Fibroblast of lung (primary cell): ENCODE measurements at regions not wholly inside any gene's neighbourhood (a gene's known extent, or its start where the extent isn't known, plus 50 kb on each side); places are given as distances from the start of the nearest gene placed in this dataset.

Source experiments
- DNase-seq, 2 donors: peaks; one replicate each; pipeline versions ENCODE4 v3.0.0 to v3.0.0-alpha.2; 2010; ENCODE audit warnings: low read depth in 2 of 2
- H2AFZ ChIP-seq: 2 replicates; pipeline ENCODE4 v1.5.1; 2012; ENCODE audit warnings: low read length, control low read depth, inconsistent platforms
- H3K27ac ChIP-seq: 2 replicates; pipeline ENCODE4 v1.5.1; 2011; ENCODE audit warnings: low read length, control low read depth; ENCODE audit not compliant: insufficient read depth
- H3K27me3 ChIP-seq: 2 replicates; pipeline ENCODE4 v1.5.1; 2011; ENCODE audit warnings: mild to moderate bottlenecking, low read length; ENCODE audit not compliant: control insufficient read depth, insufficient read depth
- H3K36me3 ChIP-seq: 2 replicates; pipeline ENCODE4 v1.5.1; 2011; ENCODE audit warnings: low read length; ENCODE audit not compliant: control insufficient read depth, insufficient read depth
- H3K4me1 ChIP-seq: 2 replicates; pipeline ENCODE4 v1.5.1; 2011; ENCODE audit warnings: low read length; ENCODE audit not compliant: control insufficient read depth, insufficient read depth; ENCODE audit errors: extremely low read depth
- H3K4me2 ChIP-seq: 2 replicates; pipeline ENCODE4 v1.5.1; 2011; ENCODE audit warnings: low read length, control low read depth; ENCODE audit not compliant: insufficient read depth; ENCODE audit errors: extremely low read depth
- H3K4me3 ChIP-seq, 4 experiments: fragments of 200-600 bp in 1 of 4; sonication (generic) in 1 of 4; replicated peaks in 1 of 4; 2 replicates each; pipeline ENCODE4 v1.5.1; 2011 to 2016; ENCODE audit warnings: low read length in 4 of 4, low read depth in 3 of 4, mild to moderate bottlenecking in 3 of 4, control low read depth in 2 of 4, inconsistent platforms in 1 of 4, mixed read lengths in 1 of 4; ENCODE audit not compliant: insufficient read depth in 1 of 4; ENCODE audit errors: control extremely low read depth in 1 of 4
- H3K79me2 ChIP-seq: 2 replicates; pipeline ENCODE4 v1.5.1; 2012; ENCODE audit warnings: mild to moderate bottlenecking, low read length, inconsistent platforms; ENCODE audit not compliant: control insufficient read depth, insufficient read depth
- H3K9ac ChIP-seq: 2 replicates; pipeline ENCODE4 v1.5.1; 2011; ENCODE audit warnings: mild to moderate bottlenecking, low read length, control low read depth; ENCODE audit not compliant: insufficient read depth
- H3K9me3 ChIP-seq: 2 replicates; pipeline ENCODE4 v1.5.1; 2012; ENCODE audit warnings: low read depth, low read length; ENCODE audit not compliant: control insufficient read depth, insufficient read depth
- H4K20me1 ChIP-seq: 2 replicates; pipeline ENCODE4 v1.5.1; 2011; ENCODE audit warnings: low read length; ENCODE audit not compliant: control insufficient read depth, insufficient read depth; ENCODE audit errors: extremely low read depth
- EZH2 ChIP-seq: IDR thresholded peaks from 2 replicates; pipeline ENCODE4 v1.5.1; 2012; ENCODE audit warnings: low read length, control low read depth, mild to moderate bottlenecking; ENCODE audit errors: missing control alignments
- TF ChIP-seq, protein P1 (sequence below), 2 donors: IDR thresholded peaks in 1 of 2; conservative IDR thresholded peaks in 1 of 2; 1 replicate in 1 of 2; 2 replicates in 1 of 2; pipeline ENCODE4 v1.5.1; 2011 to 2012; ENCODE audit warnings: low read length in 2 of 2, control low read depth in 1 of 2, inconsistent platforms in 1 of 2, low read depth in 1 of 2, mild to moderate bottlenecking in 1 of 2

DNA sequence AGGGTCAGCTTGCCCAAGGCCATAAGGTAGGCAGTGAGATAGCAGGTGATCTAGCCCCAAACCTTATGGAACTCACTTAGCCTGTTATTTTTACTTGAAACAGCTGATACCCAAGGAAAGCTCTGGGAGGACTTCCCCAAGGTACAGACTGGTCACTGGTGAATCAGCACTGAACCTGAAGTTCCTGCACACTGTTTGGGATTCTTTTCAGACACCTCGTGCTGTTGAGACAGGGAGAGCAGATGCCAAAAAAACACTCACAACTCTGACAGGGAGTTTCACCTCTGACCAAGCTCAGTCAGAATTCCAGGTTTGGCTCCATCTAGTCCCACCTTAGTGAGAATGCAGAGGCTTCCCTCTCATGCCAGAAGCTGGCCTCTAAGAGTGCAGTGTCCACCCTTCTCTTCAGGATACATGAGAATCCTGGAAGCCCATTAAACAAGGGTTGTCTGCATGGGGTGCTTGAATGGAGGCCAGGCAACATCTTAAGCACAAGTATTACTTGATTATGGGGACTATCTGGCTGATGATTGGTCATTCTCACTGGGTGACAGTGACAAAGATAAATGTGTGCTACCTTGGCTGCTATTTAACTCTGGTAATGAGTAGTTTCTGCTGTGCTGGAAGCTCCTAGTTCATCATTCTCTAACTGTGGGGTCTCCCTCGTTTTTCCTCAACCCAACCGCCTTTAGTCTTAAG lies 122.8 kb upstream of the SLIT3 start:
- DNase-seq: peak in 1 of 2 donors; percentile 25
- Histone ChIP-seq H4K20me1 (no peaks in the 10 kb centered on the region), H3K27ac (no peak overlapping the region), H3K4me2 (no peak overlapping the region), H2AFZ (no peak overlapping the region), H3K4me1 (no peaks in the 10 kb centered on the region), H3K9ac (no peak overlapping the region), H3K79me2 (no peaks in the 10 kb centered on the region), H3K27me3 (no peaks in the 10 kb centered on the region), H3K9me3 (no peaks in the 10 kb centered on the region), H3K4me3 (no peak overlapping the region), H3K36me3 (no peaks in the 10 kb centered on the region)
- no peak for TF ChIP-seq EZH2
- TF ChIP-seq, protein P1, sequence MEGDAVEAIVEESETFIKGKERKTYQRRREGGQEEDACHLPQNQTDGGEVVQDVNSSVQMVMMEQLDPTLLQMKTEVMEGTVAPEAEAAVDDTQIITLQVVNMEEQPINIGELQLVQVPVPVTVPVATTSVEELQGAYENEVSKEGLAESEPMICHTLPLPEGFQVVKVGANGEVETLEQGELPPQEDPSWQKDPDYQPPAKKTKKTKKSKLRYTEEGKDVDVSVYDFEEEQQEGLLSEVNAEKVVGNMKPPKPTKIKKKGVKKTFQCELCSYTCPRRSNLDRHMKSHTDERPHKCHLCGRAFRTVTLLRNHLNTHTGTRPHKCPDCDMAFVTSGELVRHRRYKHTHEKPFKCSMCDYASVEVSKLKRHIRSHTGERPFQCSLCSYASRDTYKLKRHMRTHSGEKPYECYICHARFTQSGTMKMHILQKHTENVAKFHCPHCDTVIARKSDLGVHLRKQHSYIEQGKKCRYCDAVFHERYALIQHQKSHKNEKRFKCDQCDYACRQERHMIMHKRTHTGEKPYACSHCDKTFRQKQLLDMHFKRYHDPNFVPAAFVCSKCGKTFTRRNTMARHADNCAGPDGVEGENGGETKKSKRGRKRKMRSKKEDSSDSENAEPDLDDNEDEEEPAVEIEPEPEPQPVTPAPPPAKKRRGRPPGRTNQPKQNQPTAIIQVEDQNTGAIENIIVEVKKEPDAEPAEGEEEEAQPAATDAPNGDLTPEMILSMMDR (conservative IDR thresholded peaks at IDR 0.05 in 1 of 2, IDR thresholded peaks at IDR 0.05 in 1 of 2; ENCODE audit: low read depth in 1 of 2, low read length in 2 of 2): no peak

DNA sequence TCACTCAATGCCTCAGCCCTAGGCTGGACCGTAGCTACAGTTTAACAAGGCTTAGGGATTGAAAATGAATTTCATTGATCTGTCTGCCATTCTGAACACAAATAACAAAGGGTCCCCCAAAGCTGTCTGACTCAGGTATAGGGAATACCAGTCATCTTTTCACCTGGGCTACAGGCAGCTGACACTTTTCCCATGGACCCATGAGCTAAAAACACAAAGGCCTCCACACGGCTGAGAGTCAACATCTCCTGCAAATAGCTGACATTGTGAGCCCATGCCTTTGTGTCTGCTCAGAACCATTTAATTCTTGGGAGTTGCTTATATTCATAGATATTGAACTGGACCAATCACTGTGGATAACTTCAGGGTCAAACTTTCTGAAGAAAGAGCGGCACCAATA lies 121.1 kb upstream of the SLIT3 start:
- no peak overlapping the region for H2AFZ ChIP-seq
- H3K4me3 ChIP-seq: no peak overlapping the region
- no peaks in the 10 kb centered on the region for H3K9me3 ChIP-seq
- DNase-seq: no peak
- no peak overlapping the region for H3K4me2 ChIP-seq
- no peak overlapping the region for H3K27ac ChIP-seq
- no peaks in the 10 kb centered on the region for H3K36me3 ChIP-seq
- no peaks in the 10 kb centered on the region for H3K27me3 ChIP-seq
- no peaks in the 10 kb centered on the region for H3K79me2 ChIP-seq
- no peak for TF ChIP-seq EZH2
- TF ChIP-seq, protein P1 (conservative IDR thresholded peaks at IDR 0.05 in 1 of 2, IDR thresholded peaks at IDR 0.05 in 1 of 2; ENCODE audit: low read depth in 1 of 2, low read length in 2 of 2): no peak
- no peaks in the 10 kb centered on the region for H4K20me1 ChIP-seq
- peaks cover 2% of the 10 kb centered on the region for H3K4me1 ChIP-seq
- H3K9ac ChIP-seq: no peak overlapping the region

DNA sequence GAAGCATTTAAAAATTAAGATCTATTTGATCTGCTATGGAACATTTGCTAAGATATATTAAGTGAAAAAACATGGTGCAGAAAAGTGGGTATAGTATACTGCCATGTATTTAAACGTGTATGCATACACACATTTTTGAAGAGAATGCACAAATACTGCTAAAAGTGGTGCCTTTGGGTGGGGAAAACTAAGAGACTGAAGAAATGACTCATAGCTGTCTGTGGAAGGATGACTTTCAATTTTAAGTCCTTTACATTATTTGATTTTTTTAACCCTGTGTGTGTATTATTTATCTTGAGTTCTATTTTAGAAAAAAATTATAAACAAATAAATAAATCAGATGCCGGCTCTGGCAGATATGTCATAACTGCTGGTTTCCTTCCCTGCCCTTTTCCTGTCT lies 120.7 kb upstream of the SLIT3 start:
- H3K27me3 ChIP-seq: no peaks in the 10 kb centered on the region
- no peaks in the 10 kb centered on the region for H3K36me3 ChIP-seq
- H3K27ac ChIP-seq: no peak overlapping the region
- H2AFZ ChIP-seq: no peak overlapping the region
- no peaks in the 10 kb centered on the region for H3K79me2 ChIP-seq
- no peaks in the 10 kb centered on the region for H4K20me1 ChIP-seq
- no peak overlapping the region for H3K9ac ChIP-seq
- TF ChIP-seq, protein P1 (conservative IDR thresholded peaks at IDR 0.05 in 1 of 2, IDR thresholded peaks at IDR 0.05 in 1 of 2; ENCODE audit: low read depth in 1 of 2, low read length in 2 of 2): no peak
- no peak for TF ChIP-seq EZH2
- H3K4me1 ChIP-seq: peaks cover 4% of the 10 kb centered on the region
- peak; percentile 11 to 40 for DNase-seq
- no peak overlapping the region for H3K4me3 ChIP-seq
- H3K4me2 ChIP-seq: no peak overlapping the region
- no peaks in the 10 kb centered on the region for H3K9me3 ChIP-seq
